ENCODE measurements at regions not wholly inside any gene's neighbourhood (a gene's known extent, or its start where the extent isn't known, plus 50 kb on each side); places are given as distances from the start of the nearest gene placed in this dataset.

- Histone ChIP-seq H3K4me3 (no peak overlapping the region), H3K27ac (ENCODE audit: low read depth in 1 of 2, low read length in 1 of 2) (peak overlapping the region in 1 of 2 donors; percentile 47), H3K4me1 (ENCODE audit: control insufficient read depth in 5 of 5, insufficient read depth in 5 of 5, low read length in 5 of 5) (peaks cover 1 to 32% (median 8%) of the 10 kb centered on the region in 5 donors), H3K9ac (ENCODE audit: insufficient read depth in 1 of 2, low read length in 2 of 2) (no peak overlapping the region), H3K9me3 (ENCODE audit: control insufficient read depth in 4 of 4, insufficient read depth in 3 of 4, low read length in 3 of 4) (peaks cover 0 to 2% (median 0%) of the 10 kb centered on the region in 4 donors), H3K27me3 (ENCODE audit: control insufficient read depth in 3 of 3, insufficient read depth in 3 of 3, low read length in 2 of 3) (no peaks in the 10 kb centered on the region), H3K36me3 (ENCODE audit: control insufficient read depth in 4 of 4, insufficient read depth in 4 of 4, low read length in 4 of 4) (no peaks in the 10 kb centered on the region)
- ATAC-seq (ENCODE audit: insufficient read depth, low FRiP score), result no peak
- no peak for TF ChIP-seq CTCF (IDR thresholded peaks at IDR 0.05; ENCODE audit: control extremely low read depth, extremely low read depth)
- 84 to 87% methylated on average over 3 of the region's 3 CpGs for WGBS, 2 donors
- no peak for DNase-seq
These were observed 83.6 kb upstream of the ARHGAP5 start for GRCh38 chr14:31993521-31993951.

DNA sequence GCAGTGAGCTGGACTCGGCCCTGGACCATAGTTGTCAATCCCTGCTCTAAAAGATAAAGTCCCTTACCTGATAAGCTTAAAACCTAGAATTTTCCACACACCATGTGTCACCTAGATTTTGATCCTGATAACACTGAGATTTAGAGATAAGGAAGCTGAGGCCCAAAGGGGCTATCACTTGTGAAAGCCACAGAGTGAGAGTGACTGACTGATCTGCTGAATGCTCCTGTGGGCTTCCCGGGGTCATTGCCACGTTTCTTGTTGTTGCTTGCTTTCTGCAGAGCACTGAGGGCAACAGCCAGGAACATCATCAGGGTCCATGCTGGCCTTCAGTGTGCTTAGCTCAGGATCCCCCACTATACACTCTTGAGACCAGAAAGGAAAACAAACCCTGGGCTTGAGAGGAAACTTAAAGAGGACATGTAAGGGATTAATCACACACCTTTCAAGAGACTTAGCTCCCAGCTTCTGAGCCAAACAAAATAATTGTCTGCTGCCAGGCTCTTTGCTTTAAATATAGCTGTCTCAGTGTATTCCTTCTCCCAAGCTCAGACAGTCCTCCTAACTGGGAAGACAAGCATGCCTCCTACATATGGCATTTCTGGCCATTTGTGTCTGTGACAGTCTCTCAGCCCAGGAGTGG lies 82.6 kb upstream of the ARHGAP5 start:
- H3K4me3 ChIP-seq, result no peak overlapping the region
- no peaks in the 10 kb centered on the region for H3K27me3 ChIP-seq (ENCODE audit: control insufficient read depth in 3 of 3, insufficient read depth in 3 of 3, low read length in 2 of 3)
- WGBS, 2 donors, result 66 to 67% methylated on average over 3 of the region's 3 CpGs
- ATAC-seq (ENCODE audit: insufficient read depth, low FRiP score) (no peak), DNase-seq (no peak)
- H3K27ac ChIP-seq (ENCODE audit: low read depth in 1 of 2, low read length in 1 of 2), result peak overlapping the region in 1 of 2 donors; percentile 49
- H3K36me3 ChIP-seq (ENCODE audit: control insufficient read depth in 4 of 4, insufficient read depth in 4 of 4, low read length in 4 of 4), result no peaks in the 10 kb centered on the region
- H3K4me1 ChIP-seq (ENCODE audit: control insufficient read depth in 5 of 5, insufficient read depth in 5 of 5, low read length in 5 of 5), result peaks cover 1 to 32% (median 8%) of the 10 kb centered on the region in 5 donors
- H3K9ac ChIP-seq (ENCODE audit: insufficient read depth in 1 of 2, low read length in 2 of 2), result no peak overlapping the region
- TF ChIP-seq CTCF (IDR thresholded peaks at IDR 0.05; ENCODE audit: control extremely low read depth, extremely low read depth), result no peak
- peaks cover 0 to 2% (median 0%) of the 10 kb centered on the region in 4 donors for H3K9me3 ChIP-seq (ENCODE audit: control insufficient read depth in 4 of 4, insufficient read depth in 3 of 4, low read length in 3 of 4)

GRCh38 chr14:32003585-32003984 lies 73.5 kb upstream of the ARHGAP5 start:
- H3K27ac ChIP-seq (ENCODE audit: low read depth in 1 of 2, low read length in 1 of 2), result no peak overlapping the region
- TF ChIP-seq CTCF (IDR thresholded peaks at IDR 0.05; ENCODE audit: control extremely low read depth, extremely low read depth), result no peak
- H3K9me3 ChIP-seq (ENCODE audit: control insufficient read depth in 4 of 4, insufficient read depth in 3 of 4, low read length in 3 of 4), result no peaks in the 10 kb centered on the region
- no peaks in the 10 kb centered on the region for H3K36me3 ChIP-seq (ENCODE audit: control insufficient read depth in 4 of 4, insufficient read depth in 4 of 4, low read length in 4 of 4)
- H3K4me3 ChIP-seq, result no peak overlapping the region
- no peak overlapping the region for H3K9ac ChIP-seq (ENCODE audit: insufficient read depth in 1 of 2, low read length in 2 of 2)
- H3K27me3 ChIP-seq (ENCODE audit: control insufficient read depth in 3 of 3, insufficient read depth in 3 of 3, low read length in 2 of 3), result no peaks in the 10 kb centered on the region
- ATAC-seq (ENCODE audit: insufficient read depth, low FRiP score), result no peak
- peaks cover 0 to 22% (median 7%) of the 10 kb centered on the region in 5 donors for H3K4me1 ChIP-seq (ENCODE audit: control insufficient read depth in 5 of 5, insufficient read depth in 5 of 5, low read length in 5 of 5)
- WGBS, 2 donors, result 92 to 98% methylated on average over 5 of the region's 5 CpGs
- no peak for DNase-seq

DNA sequence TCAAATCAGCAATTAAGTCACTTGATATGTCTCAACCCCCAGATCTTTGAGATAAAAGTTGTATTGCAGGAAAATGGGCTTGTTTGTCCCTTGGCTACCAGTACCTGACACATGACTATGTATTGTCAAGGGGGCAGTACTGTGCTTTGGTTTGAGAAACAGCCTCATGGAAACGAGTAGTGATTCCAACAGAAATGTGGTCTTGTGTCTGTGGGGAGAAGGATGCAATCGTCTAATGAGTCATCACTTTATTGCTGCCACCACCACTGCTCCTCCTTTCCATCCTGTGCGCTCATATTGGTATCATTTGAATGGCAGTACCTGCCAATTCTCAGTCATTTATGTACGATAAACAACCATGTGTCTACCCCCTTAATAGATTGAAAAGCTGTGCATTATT lies 72.8 kb upstream of the ARHGAP5 start:
- no peaks in the 10 kb centered on the region for H3K27me3 ChIP-seq (ENCODE audit: control insufficient read depth in 3 of 3, insufficient read depth in 3 of 3, low read length in 2 of 3)
- ATAC-seq (ENCODE audit: insufficient read depth, low FRiP score), result no peak
- no peak for TF ChIP-seq CTCF (IDR thresholded peaks at IDR 0.05; ENCODE audit: control extremely low read depth, extremely low read depth)
- DNase-seq, result no peak
- peaks cover 0 to 25% (median 7%) of the 10 kb centered on the region in 5 donors for H3K4me1 ChIP-seq (ENCODE audit: control insufficient read depth in 5 of 5, insufficient read depth in 5 of 5, low read length in 5 of 5)
- 80 to 84% methylated on average over 4 of the region's 4 CpGs for WGBS, 2 donors
- H3K36me3 ChIP-seq (ENCODE audit: control insufficient read depth in 4 of 4, insufficient read depth in 4 of 4, low read length in 4 of 4), result no peaks in the 10 kb centered on the region
- no peaks in the 10 kb centered on the region for H3K9me3 ChIP-seq (ENCODE audit: control insufficient read depth in 4 of 4, insufficient read depth in 3 of 4, low read length in 3 of 4)
- no peak overlapping the region for H3K9ac ChIP-seq (ENCODE audit: insufficient read depth in 1 of 2, low read length in 2 of 2)
- no peak overlapping the region for H3K27ac ChIP-seq (ENCODE audit: low read depth in 1 of 2, low read length in 1 of 2)
- no peak overlapping the region for H3K4me3 ChIP-seq
